HG03196 (cell line): ENCODE measurements at regions not wholly inside any gene's neighbourhood (a gene's known extent, or its start where the extent isn't known, plus 50 kb on each side); places are given as distances from the start of the nearest gene placed in this dataset.
A peak's percentile ranks its signal among the peaks of the same experiment; 100 is the strongest.
"Not testable (repeated sequence)": the region's sequence is repeated elsewhere in the genome, so short reads cannot be mapped to it uniquely, and the experiment has no call there.

ENCODE experiments used
- ATAC-seq: cut with Tn5 transposase; IDR thresholded peaks from one replicate; pipeline ENCODE4 v1.9.1; 2021; ENCODE audit not compliant: unreplicated experiment

- ATAC-seq: no peak
Measured at GRCh38 chr3:26763723-26764122, 141.2 kb downstream of the LRRC3B start.

GRCh38 chr3:26766031-26766430, 143.5 kb downstream of the LRRC3B start:
- no peak for ATAC-seq

GRCh38 chr3:26768068-26768651, 145.6 kb downstream of the LRRC3B start:
- ATAC-seq: no peak

GRCh38 chr3:26799679-26800317, 177.2 kb downstream of the LRRC3B start:
- no peak for ATAC-seq

- ATAC-seq: no peak
Measured at GRCh38 chr3:26807272-26807671, 184.7 kb downstream of the LRRC3B start.

GRCh38 chr3:26825454-26825853, 202.9 kb downstream of the LRRC3B start:
- no peak for ATAC-seq

- no peak for ATAC-seq
Measured at GRCh38 chr3:26827169-26827568, 204.6 kb downstream of the LRRC3B start.

- no peak for ATAC-seq
Measured at GRCh38 chr3:26838026-26838425, 215.5 kb downstream of the LRRC3B start.

GRCh38 chr3:26839001-26839400, 216.4 kb downstream of the LRRC3B start:
- ATAC-seq: no peak

- no peak for ATAC-seq
Measured at GRCh38 chr3:26840272-26840870, 217.8 kb downstream of the LRRC3B start.

GRCh38 chr3:26845194-26845593, 222.6 kb downstream of the LRRC3B start:
- no peak for ATAC-seq

GRCh38 chr3:26847680-26848079, 225.1 kb downstream of the LRRC3B start:
- no peak for ATAC-seq

GRCh38 chr3:26894443-26894842, 271.9 kb downstream of the LRRC3B start:
- ATAC-seq: no peak

- ATAC-seq: no peak
Measured at GRCh38 chr3:26915208-26915607, 292.6 kb downstream of the LRRC3B start.

GRCh38 chr3:26920646-26921478, 298.3 kb downstream of the LRRC3B start:
- no peak for ATAC-seq

GRCh38 chr3:26931896-26932295, 309.3 kb downstream of the LRRC3B start:
- ATAC-seq: no peak

GRCh38 chr3:26932752-26933151, 310.2 kb downstream of the LRRC3B start:
- no peak for ATAC-seq

- ATAC-seq: not testable (repeated sequence)
Measured at GRCh38 chr3:26945480-26945879, 322.9 kb downstream of the LRRC3B start.

GRCh38 chr3:26960382-26960781, 337.8 kb downstream of the LRRC3B start:
- ATAC-seq: no peak

- peak; percentile 96 for ATAC-seq
Measured at GRCh38 chr3:26962492-26963360, 340.2 kb downstream of the LRRC3B start.

- no peak for ATAC-seq
Measured at GRCh38 chr3:26963361-26963743, 340.8 kb downstream of the LRRC3B start.
